Islet precursor cell (in vitro differentiated cells): ENCODE measurements at regions not wholly inside any gene's neighbourhood (a gene's known extent, or its start where the extent isn't known, plus 50 kb on each side); places are given as distances from the start of the nearest gene placed in this dataset.
"Not testable (repeated sequence)": the region's sequence is repeated elsewhere in the genome, so short reads cannot be mapped to it uniquely, and the experiment has no call there.

ENCODE experiments used
- DNase-seq: peaks from one replicate; pipeline ENCODE4 v3.0.0-alpha.2; 2018

DNA sequence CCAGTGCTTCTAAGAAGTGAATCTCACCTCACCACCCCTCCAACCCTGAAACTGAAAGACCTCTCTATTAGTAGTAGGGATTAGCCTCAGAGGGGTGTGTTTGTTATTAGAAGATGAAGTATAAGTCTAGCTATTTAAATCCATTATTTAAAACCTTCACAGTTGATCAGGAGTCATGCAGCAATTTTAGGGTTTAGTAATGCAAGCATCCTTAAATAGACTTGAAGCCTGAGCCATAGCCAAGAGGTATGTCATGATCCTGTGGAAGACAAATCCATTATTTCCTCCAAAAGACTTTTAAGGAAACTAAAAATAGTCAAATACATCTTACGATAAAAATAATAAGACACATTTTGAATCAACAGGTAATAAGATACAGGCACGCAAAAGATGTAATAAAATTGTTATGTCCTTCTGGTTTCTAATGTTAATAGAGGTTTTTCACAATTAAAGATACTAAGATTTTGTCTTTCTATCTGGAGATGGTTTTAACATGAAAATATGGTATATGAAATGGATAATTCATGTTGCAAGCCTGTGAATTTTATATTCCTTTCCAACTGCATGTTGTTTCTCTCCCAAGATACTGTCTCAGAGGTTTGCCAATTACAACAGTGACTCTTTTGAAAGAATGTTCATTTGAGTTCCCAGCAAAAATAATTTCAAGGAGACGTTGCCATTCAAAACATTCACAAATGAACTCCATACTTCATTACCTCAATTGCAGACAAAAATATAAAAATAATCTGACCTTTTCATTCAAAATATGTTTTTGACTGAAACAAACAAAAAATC is 68.0 kb downstream of the LUZP4 start:
- no peak for DNase-seq

- DNase-seq: not testable (repeated sequence)
These were observed 70.0 kb downstream of the LUZP4 start for GRCh38 chrX:115359508-115359907.

DNA sequence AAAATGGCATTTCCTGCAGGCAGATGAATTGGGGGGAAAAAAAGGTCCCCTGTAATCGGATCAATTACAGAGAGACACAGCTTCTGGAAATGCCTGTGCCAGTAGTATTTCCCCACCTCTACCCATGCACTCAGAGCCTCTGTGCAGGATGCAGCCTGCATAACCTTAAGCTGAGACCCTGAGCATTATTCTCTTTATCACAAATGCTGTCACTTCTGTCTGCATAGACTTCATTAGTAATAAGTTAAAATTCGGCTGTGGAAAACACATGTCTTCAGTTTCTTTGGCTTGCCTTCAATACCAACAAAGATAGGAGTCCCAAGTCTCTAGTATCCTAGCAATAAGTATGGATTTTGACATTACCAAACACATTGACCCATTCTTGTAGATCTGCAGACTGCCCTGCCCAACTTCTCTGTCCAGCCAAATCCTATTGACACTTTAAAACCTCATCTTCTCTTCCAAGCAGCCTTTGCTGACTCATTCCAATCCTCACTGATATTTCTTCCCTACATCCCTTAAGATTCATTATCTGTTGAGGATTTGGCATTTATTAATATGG is 70.8 kb downstream of the LUZP4 start:
- no peak for DNase-seq

- no peak for DNase-seq
These were observed 73.0 kb downstream of the LUZP4 start for GRCh38 chrX:115362334-115363095.

GRCh38 chrX:115363372-115363771 is 73.9 kb downstream of the LUZP4 start:
- DNase-seq: no peak

GRCh38 chrX:115363897-115364296 is 74.4 kb downstream of the LUZP4 start:
- no peak for DNase-seq

DNA sequence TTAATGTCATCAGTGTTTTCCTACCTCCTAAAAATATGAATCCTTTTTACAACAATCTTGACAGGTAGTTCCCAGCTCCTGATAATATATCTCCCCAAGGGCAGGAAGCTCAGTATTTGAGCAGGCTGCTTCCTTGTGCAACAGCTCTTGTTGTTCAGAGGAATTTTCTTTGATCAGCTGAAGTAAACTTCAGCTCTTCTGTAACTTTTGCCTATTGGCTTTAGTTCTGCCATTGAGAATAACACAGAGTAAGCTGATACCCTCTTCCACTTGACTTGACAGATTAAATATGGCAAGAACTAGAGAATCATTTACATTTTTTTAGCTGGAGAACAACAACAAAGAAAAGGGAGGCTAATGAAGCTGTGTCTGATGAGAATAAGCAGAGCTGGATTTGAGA is 75.2 kb downstream of the LUZP4 start:
- DNase-seq: no peak

- no peak for DNase-seq
These were observed 77.0 kb downstream of the LUZP4 start for GRCh38 chrX:115366535-115366934.

DNA sequence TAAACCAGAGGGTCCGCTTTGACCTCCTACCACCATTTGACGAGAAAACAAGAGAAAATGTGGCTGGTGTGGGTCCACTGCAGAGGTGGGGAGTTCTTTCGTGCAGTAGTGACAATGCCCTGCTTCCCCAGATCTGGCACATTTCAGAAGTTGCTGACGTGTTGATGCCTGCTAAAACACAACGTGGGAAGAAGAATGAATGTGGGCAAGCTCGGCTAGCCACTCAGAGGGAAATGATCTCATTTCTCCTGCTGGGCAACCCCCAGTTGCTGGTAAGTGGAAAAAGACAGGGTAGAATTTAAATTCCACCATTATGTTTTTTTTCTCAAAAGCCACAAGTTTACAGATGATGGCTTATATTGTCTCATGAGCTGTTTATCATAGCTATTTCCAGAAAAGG is 77.9 kb downstream of the LUZP4 start:
- peak; percentile 74 for DNase-seq

- no peak for DNase-seq
These were observed 78.4 kb downstream of the LUZP4 start for GRCh38 chrX:115367951-115368350.

DNA sequence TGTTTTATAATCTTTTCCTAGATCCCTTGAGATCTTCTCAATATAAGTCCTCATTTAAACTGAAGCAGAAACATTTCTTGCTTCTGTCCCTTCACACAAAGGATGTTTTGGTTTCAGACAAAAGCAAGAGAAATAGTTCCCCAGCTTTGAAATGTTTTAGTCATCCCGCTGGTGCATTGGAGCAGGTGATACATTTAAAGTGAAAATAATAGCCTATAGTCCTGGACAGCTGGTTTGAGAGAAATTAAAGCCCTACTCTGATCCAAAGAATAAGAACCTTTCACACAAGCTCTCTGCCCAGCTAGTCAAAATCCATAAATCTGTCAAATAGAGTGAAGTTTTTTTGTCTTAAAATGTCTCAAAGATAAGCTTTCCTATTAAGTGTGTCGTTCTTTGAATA is 79.4 kb downstream of the LUZP4 start:
- no peak for DNase-seq

DNA sequence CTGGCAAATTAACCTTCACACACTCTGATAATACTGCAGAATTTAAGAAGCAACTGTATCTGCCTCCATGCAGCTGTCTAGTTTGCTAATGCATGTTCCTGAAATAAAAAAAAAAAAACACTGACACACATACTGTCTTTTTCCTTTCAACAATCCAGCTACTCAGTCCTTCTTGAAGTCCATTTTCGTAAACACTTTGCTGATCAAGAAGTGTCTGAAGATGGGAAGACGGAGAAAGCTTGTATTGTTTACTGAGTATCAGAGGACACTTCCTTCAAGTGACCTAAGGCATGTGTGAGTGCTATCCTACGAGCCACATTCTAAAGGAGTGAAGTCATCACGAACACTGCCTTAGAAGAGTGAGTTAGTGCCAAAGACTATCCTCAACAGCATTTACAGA is 82.6 kb downstream of the LUZP4 start:
- DNase-seq: peak; percentile 87

GRCh38 chrX:115373308-115373707 is 83.8 kb downstream of the LUZP4 start:
- peak; percentile 56 for DNase-seq

GRCh38 chrX:115378471-115378870 is 89.0 kb downstream of the LUZP4 start:
- DNase-seq: no peak

GRCh38 chrX:115387327-115387726 is 97.8 kb downstream of the LUZP4 start:
- DNase-seq: no peak

- DNase-seq: no peak
These were observed 99.4 kb downstream of the LUZP4 start for GRCh38 chrX:115388879-115389278.

DNA sequence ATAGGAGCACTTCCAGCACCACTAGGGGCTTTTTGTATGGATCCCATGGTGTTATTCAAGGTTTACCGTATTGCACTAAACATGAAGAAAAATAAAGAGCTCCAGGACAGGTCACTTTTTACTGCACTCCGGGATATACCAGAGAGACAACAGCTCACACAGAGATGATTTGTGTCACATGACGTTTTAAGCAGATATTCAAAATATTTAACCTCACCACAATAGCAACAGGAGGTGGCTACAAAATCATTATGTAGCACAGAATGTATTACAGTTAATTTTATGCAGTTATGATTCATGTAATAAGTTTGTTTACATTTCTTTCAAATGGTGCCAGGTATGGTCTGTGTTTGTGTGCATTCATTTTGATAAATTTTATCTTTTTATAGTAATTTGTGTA is 100.6 kb downstream of the LUZP4 start:
- no peak for DNase-seq

GRCh38 chrX:115392031-115392430 is 102.5 kb downstream of the LUZP4 start:
- no peak for DNase-seq

DNA sequence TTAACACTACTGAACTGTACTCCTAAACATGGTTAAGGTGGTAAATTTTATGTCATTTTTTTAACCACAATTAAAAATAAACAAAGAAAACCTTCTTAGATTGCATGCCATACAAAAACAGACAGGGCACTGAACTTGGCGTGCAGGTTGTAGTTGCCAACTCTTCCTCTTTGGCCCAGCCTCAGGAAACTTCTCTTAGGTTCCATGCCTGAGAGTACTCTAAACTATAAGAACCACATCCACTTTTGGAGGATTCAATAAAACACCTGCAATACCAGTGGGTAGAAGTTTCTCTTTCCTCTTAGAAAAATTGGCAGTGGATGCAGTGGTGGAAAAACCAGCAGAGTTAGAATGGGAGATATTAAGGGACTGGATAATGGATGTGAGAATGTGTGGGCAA is 103.4 kb downstream of the LUZP4 start:
- no peak for DNase-seq

GRCh38 chrX:115393271-115393670 is 103.8 kb downstream of the LUZP4 start:
- DNase-seq: no peak

DNA sequence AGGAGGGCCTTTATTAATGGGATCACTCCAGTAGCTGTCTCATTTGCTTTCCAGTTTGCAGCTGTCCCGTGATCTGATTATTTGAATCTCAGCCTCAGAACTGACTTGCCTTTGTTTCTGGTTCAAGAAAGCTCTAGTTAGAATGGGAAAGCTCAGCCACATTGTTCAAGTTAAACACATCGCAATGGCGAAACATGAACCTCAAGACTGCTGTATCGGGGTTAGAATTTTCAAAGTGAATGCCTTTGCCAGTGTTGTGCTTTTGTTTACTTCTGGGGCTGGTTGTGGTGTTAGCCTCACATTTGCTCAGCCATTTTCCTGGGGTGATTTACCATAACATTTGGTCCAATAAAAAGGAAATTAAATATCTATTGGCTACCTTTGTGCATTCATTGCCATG is 105.3 kb downstream of the LUZP4 start:
- DNase-seq: not testable (repeated sequence)

- peak; percentile 70 for DNase-seq
These were observed 109.8 kb downstream of the LUZP4 start for GRCh38 chrX:115399306-115399705.

- DNase-seq: peak; percentile 56
These were observed 111.4 kb downstream of the LUZP4 start for GRCh38 chrX:115400960-115401359.

- no peak for DNase-seq
These were observed 112.8 kb downstream of the LUZP4 start for GRCh38 chrX:115402299-115402698.
